ENCODE measurements at regions not wholly inside any gene's neighbourhood (a gene's known extent, or its start where the extent isn't known, plus 50 kb on each side); places are given as distances from the start of the nearest gene placed in this dataset.

DNA sequence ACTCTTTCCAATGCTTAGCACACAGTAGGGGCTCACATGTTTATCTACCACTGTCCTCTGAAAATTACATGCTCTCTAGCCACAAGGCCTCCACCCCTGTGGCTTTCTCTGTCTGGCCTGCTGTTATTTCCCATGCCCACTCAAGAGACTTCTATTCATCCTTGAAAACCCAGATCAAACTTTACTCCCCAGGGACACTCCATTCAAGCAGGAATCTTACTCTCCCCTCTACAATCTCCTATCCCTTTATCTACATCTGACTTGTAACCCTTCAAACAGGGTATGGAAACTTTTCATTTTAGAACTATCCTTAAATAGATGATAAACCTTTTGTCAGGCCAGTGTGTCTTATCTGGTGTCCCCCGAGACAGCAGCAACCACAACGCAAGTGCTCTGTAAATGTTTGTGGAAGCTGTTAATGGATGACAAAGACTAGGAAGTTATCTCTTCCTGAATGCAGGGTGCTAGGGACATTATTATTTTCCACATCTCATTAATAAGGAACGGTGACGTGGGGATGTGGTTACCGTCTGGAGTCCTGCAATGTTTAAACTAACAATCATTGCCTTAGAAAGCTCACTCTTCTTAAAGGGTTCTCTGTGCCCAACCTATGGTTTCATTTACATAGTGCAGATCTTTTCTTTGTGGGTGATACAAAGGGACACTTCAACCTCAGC lies 322.3 kb downstream of the ARRDC4 start:
- TF ChIP-seq EZH2 (IDR thresholded peaks at IDR 0.05; ENCODE audit: low read depth) (no peak), CTCF (conservative IDR thresholded peaks at IDR 0.05) (no peak)
